AG04449 (cell line): ENCODE measurements at regions not wholly inside any gene's neighbourhood (a gene's known extent, or its start where the extent isn't known, plus 50 kb on each side); places are given as distances from the start of the nearest gene placed in this dataset.
A peak's percentile ranks its signal among the peaks of the same experiment; 100 is the strongest.

Source experiments
- CTCF ChIA-PET: fragments of 350-600 bp; formaldehyde crosslinking; extraction: SDS; loops from one replicate; lab custom pipeline; 2021; ENCODE audit warnings: antibody characterized with exemption; lab: Yijun Ruan, JAX
- POLR2A ChIA-PET: fragments of 400-600, 350-600 bp; formaldehyde crosslinking; extraction: SDS; loops from one replicate; lab custom pipeline; 2020; ENCODE audit warnings: antibody characterized with exemption, inconsistent platforms; lab: Yijun Ruan, JAX
- DNase-seq: peaks from one replicate; pipeline ENCODE4 v3.0.0-alpha.2; 2010; ENCODE audit warnings: low read depth, low spot score
- H3K4me3 ChIP-seq: 2 replicates; pipeline ENCODE4 v1.5.1; 2011; ENCODE audit warnings: low read depth, mild to moderate bottlenecking, control low read depth, low read length
- TF ChIP-seq, protein P1 (sequence below): IDR thresholded peaks from one replicate; pipeline ENCODE4 v1.5.1; 2011; ENCODE audit warnings: mild to moderate bottlenecking, moderate library complexity, low read length, control low read depth, inconsistent platforms; ENCODE audit not compliant: insufficient read depth; ENCODE audit errors: missing control alignments

- CTCF ChIA-PET: interaction anchor here (0.6 to 1.6 kb wide), 7 partner anchors 12 to 248 kb away, joined by 3 to 6 read pairs (median 4); no protein-coding TSS in a partner anchor
- no peak for DNase-seq
- no peak overlapping the region for H3K4me3 ChIP-seq
- POLR2A ChIA-PET: interaction anchor here (0.6 kb wide), 1 partner anchor 191 kb away, joined by 3 read pairs; no protein-coding TSS in a partner anchor
- TF ChIP-seq, protein P1, sequence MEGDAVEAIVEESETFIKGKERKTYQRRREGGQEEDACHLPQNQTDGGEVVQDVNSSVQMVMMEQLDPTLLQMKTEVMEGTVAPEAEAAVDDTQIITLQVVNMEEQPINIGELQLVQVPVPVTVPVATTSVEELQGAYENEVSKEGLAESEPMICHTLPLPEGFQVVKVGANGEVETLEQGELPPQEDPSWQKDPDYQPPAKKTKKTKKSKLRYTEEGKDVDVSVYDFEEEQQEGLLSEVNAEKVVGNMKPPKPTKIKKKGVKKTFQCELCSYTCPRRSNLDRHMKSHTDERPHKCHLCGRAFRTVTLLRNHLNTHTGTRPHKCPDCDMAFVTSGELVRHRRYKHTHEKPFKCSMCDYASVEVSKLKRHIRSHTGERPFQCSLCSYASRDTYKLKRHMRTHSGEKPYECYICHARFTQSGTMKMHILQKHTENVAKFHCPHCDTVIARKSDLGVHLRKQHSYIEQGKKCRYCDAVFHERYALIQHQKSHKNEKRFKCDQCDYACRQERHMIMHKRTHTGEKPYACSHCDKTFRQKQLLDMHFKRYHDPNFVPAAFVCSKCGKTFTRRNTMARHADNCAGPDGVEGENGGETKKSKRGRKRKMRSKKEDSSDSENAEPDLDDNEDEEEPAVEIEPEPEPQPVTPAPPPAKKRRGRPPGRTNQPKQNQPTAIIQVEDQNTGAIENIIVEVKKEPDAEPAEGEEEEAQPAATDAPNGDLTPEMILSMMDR: no peak
Measured at GRCh38 chr6:44016131-44016870, 111.0 kb downstream of the MRPL14 start.

- ChIA-PET CTCF (interaction anchor here (1.2 to 7.9 kb wide), 6 partner anchors 24 to 242 kb away, joined by 3 to 69 read pairs (median 7); partner anchors contain the start of gene VEGFA), POLR2A (interaction anchor here (0.7 to 3.4 kb wide), 16 partner anchors 9 to 242 kb away, joined by 3 to 25 read pairs (median 6); partner anchors contain the start of gene VEGFA)
- H3K4me3 ChIP-seq: no peak overlapping the region
- TF ChIP-seq, protein P1: no peak
- DNase-seq: peak; percentile 99
Measured at GRCh38 chr6:44012078-44012493, 115.2 kb downstream of the MRPL14 start.

DNA sequence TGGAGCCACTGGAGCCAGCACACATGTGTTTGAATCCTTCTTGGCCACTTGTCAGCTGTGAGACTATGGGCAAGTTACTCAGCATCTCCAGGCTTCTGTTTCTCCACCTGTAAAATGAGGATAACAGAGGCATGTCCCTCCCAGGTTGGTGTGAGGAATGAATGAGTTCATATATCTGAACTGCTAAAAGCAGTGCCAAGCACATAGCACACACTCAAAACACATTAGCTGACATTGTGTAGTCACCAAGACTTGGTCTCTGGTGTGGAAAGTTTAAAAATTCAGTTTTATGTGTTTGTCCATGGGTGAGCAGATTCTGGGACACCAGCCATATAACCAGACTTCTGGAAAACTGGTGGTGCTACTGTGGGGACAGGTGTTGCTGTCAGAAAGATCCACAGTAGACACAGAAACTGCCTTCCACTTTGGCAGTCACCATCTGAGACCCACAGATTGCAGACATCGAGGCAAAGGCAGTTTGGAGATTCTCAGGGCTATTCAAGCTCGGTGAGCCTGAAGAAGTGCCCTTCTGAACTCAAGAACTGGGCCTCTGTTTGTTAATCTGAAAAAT lies 115.8 kb downstream of the MRPL14 start:
- CTCF ChIA-PET: interaction anchor here (0.8 to 7.9 kb wide), 11 partner anchors 11 to 242 kb away, joined by 3 to 69 read pairs (median 5); partner anchors contain the start of gene VEGFA
- DNase-seq: no peak
- TF ChIP-seq, protein P1: no peak
- H3K4me3 ChIP-seq: no peak overlapping the region
- POLR2A ChIA-PET: interaction anchor here (0.7 to 3.4 kb wide), 27 partner anchors 8 to 241 kb away, joined by 3 to 25 read pairs (median 4); partner anchors contain the start of gene VEGFA

- no peak overlapping the region for H3K4me3 ChIP-seq
- TF ChIP-seq, protein P1: no peak
- ChIA-PET CTCF (interaction anchor here (0.8 to 7.9 kb wide), 14 partner anchors 10 to 401 kb away, joined by 3 to 69 read pairs (median 4); partner anchors contain the start of gene VEGFA), POLR2A (interaction anchor here (0.8 to 3.4 kb wide), 19 partner anchors 8 to 241 kb away, joined by 3 to 25 read pairs (median 6); partner anchors contain the start of gene VEGFA)
- DNase-seq: peak; percentile 99
Measured at GRCh38 chr6:44010411-44011349, 116.6 kb downstream of the MRPL14 start.

GRCh38 chr6:44009425-44010321 lies 117.6 kb downstream of the MRPL14 start:
- DNase-seq: no peak
- no peak overlapping the region for H3K4me3 ChIP-seq
- CTCF ChIA-PET: interaction anchor here (1.0 to 7.9 kb wide), 11 partner anchors 9 to 400 kb away, joined by 3 to 69 read pairs (median 5); partner anchors contain the start of gene VEGFA
- POLR2A ChIA-PET: interaction anchor here (1.2 to 3.4 kb wide), 9 partner anchors 7 to 240 kb away, joined by 4 to 25 read pairs (median 12); partner anchors contain the start of gene VEGFA
- TF ChIP-seq, protein P1: no peak
